ENCODE measurements at regions not wholly inside any gene's neighbourhood (a gene's known extent, or its start where the extent isn't known, plus 50 kb on each side); places are given as distances from the start of the nearest gene placed in this dataset.

- no peak for TF ChIP-seq CTCF (IDR thresholded peaks at IDR 0.05)
- H3K4me1 Mint-ChIP-seq (ENCODE audit: unreplicated experiment), result peaks cover 34% of the 10 kb centered on the region
- DNase-seq (ENCODE audit: extremely low spot score, unreplicated experiment), result no peak
- H3K27ac Mint-ChIP-seq (ENCODE audit: unreplicated experiment), result peak overlapping the region; percentile 5
- H3K27me3 Mint-ChIP-seq (ENCODE audit: unreplicated experiment), result no peaks in the 10 kb centered on the region
- no peaks in the 10 kb centered on the region for H3K36me3 Mint-ChIP-seq (ENCODE audit: unreplicated experiment)
- no peaks in the 10 kb centered on the region for H3K9me3 Mint-ChIP-seq (ENCODE audit: unreplicated experiment)
- H3K4me3 Mint-ChIP-seq (ENCODE audit: unreplicated experiment), result no peak overlapping the region
Observed at GRCh38 chr9:12930906-12931305, 156.1 kb downstream of the LURAP1L start.

GRCh38 chr9:12933957-12934356 lies 159.1 kb downstream of the LURAP1L start:
- no peak overlapping the region for H3K4me3 Mint-ChIP-seq (ENCODE audit: unreplicated experiment)
- no peak for DNase-seq (ENCODE audit: extremely low spot score, unreplicated experiment)
- no peaks in the 10 kb centered on the region for H3K27me3 Mint-ChIP-seq (ENCODE audit: unreplicated experiment)
- no peaks in the 10 kb centered on the region for H3K36me3 Mint-ChIP-seq (ENCODE audit: unreplicated experiment)
- H3K4me1 Mint-ChIP-seq (ENCODE audit: unreplicated experiment), result peaks cover 40% of the 10 kb centered on the region
- H3K9me3 Mint-ChIP-seq (ENCODE audit: unreplicated experiment), result no peaks in the 10 kb centered on the region
- peak overlapping the region; percentile 42 for H3K27ac Mint-ChIP-seq (ENCODE audit: unreplicated experiment)
- no peak for TF ChIP-seq CTCF (IDR thresholded peaks at IDR 0.05)

GRCh38 chr9:12934545-12935272 lies 159.9 kb downstream of the LURAP1L start:
- no peak overlapping the region for H3K4me3 Mint-ChIP-seq (ENCODE audit: unreplicated experiment)
- no peak for DNase-seq (ENCODE audit: extremely low spot score, unreplicated experiment)
- peaks cover 40% of the 10 kb centered on the region for H3K4me1 Mint-ChIP-seq (ENCODE audit: unreplicated experiment)
- H3K9me3 Mint-ChIP-seq (ENCODE audit: unreplicated experiment), result no peaks in the 10 kb centered on the region
- TF ChIP-seq CTCF (IDR thresholded peaks at IDR 0.05), result no peak
- no peaks in the 10 kb centered on the region for H3K36me3 Mint-ChIP-seq (ENCODE audit: unreplicated experiment)
- no peaks in the 10 kb centered on the region for H3K27me3 Mint-ChIP-seq (ENCODE audit: unreplicated experiment)
- no peak overlapping the region for H3K27ac Mint-ChIP-seq (ENCODE audit: unreplicated experiment)

- Mint-ChIP-seq H3K36me3 (ENCODE audit: unreplicated experiment) (no peaks in the 10 kb centered on the region), H3K4me1 (ENCODE audit: unreplicated experiment) (peaks cover 37% of the 10 kb centered on the region), H3K9me3 (ENCODE audit: unreplicated experiment) (no peaks in the 10 kb centered on the region), H3K4me3 (ENCODE audit: unreplicated experiment) (no peak overlapping the region), H3K27me3 (ENCODE audit: unreplicated experiment) (no peaks in the 10 kb centered on the region), H3K27ac (ENCODE audit: unreplicated experiment) (peak overlapping the region; percentile 62)
- DNase-seq (ENCODE audit: extremely low spot score, unreplicated experiment), result no peak
- TF ChIP-seq CTCF (IDR thresholded peaks at IDR 0.05), result no peak
Observed at GRCh38 chr9:12935714-12936113, 160.9 kb downstream of the LURAP1L start.

GRCh38 chr9:12954441-12954840 lies 179.6 kb downstream of the LURAP1L start:
- H3K9me3 Mint-ChIP-seq (ENCODE audit: unreplicated experiment), result no peaks in the 10 kb centered on the region
- no peaks in the 10 kb centered on the region for H3K27me3 Mint-ChIP-seq (ENCODE audit: unreplicated experiment)
- H3K36me3 Mint-ChIP-seq (ENCODE audit: unreplicated experiment), result peaks cover 9% of the 10 kb centered on the region
- no peak overlapping the region for H3K27ac Mint-ChIP-seq (ENCODE audit: unreplicated experiment)
- no peak for DNase-seq (ENCODE audit: extremely low spot score, unreplicated experiment)
- H3K4me1 Mint-ChIP-seq (ENCODE audit: unreplicated experiment), result peaks cover 41% of the 10 kb centered on the region
- no peak for TF ChIP-seq CTCF (IDR thresholded peaks at IDR 0.05)
- no peak overlapping the region for H3K4me3 Mint-ChIP-seq (ENCODE audit: unreplicated experiment)
